AG09309 (cell line): ENCODE measurements at regions not wholly inside any gene's neighbourhood (a gene's known extent, or its start where the extent isn't known, plus 50 kb on each side); places are given as distances from the start of the nearest gene placed in this dataset.
"Not testable (repeated sequence)": the region's sequence is repeated elsewhere in the genome, so short reads cannot be mapped to it uniquely, and the experiment has no call there.

Experiments
- DNase-seq: peaks from one replicate; pipeline ENCODE4 v3.0.0-alpha.2; 2010; ENCODE audit warnings: low read depth
- H3K4me3 ChIP-seq: 2 replicates; pipeline ENCODE4 v1.5.1; 2011; ENCODE audit warnings: mild to moderate bottlenecking, low read depth, low read length, moderate library complexity; ENCODE audit not compliant: control insufficient read depth
- TF ChIP-seq, protein P1 (sequence below): IDR thresholded peaks from 2 replicates; pipeline ENCODE4 v1.5.1; 2011; ENCODE audit warnings: mild to moderate bottlenecking, low read depth, low read length, inconsistent platforms; ENCODE audit not compliant: insufficient read depth, control insufficient read depth; ENCODE audit errors: missing control alignments

DNA sequence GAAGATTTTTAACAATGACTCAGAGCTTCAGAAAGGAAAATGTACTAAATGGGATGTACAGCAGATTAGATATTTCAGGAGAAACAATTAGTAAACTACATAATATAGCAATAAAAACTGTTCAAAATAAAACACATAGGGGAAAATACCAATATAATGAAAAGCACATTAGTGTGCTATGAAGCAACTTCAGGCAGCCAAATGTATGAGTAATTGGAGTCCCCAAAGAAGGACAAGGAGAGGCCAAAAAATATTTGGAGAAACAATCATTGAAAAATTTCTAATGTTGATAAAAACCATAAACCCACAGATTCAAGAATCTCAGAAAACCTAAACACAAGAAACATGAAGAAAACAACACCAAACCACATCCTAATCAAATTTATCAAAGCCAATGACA lies 129.3 kb upstream of the CHRDL1 start:
- no peak overlapping the region for H3K4me3 ChIP-seq
- DNase-seq: no peak
- TF ChIP-seq, protein P1, sequence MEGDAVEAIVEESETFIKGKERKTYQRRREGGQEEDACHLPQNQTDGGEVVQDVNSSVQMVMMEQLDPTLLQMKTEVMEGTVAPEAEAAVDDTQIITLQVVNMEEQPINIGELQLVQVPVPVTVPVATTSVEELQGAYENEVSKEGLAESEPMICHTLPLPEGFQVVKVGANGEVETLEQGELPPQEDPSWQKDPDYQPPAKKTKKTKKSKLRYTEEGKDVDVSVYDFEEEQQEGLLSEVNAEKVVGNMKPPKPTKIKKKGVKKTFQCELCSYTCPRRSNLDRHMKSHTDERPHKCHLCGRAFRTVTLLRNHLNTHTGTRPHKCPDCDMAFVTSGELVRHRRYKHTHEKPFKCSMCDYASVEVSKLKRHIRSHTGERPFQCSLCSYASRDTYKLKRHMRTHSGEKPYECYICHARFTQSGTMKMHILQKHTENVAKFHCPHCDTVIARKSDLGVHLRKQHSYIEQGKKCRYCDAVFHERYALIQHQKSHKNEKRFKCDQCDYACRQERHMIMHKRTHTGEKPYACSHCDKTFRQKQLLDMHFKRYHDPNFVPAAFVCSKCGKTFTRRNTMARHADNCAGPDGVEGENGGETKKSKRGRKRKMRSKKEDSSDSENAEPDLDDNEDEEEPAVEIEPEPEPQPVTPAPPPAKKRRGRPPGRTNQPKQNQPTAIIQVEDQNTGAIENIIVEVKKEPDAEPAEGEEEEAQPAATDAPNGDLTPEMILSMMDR: no peak

DNA sequence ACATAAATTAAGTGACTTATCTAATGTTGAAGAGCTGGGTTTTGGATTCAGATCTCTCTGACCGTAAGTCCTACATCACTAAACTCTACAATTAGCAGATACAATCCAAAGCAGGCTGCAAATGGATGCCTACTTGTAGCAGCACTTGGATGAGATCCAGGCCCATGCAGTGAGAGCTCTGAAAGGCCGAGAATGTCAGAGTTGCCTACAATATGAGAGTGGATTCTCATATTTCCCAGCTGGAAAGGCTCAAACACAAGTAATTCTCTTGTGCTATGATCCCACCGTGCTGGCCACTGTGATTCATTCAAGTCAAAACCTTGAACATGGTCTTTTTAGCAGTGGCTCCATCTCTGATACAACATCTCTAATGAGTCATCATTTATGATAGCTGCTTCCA lies 125.4 kb upstream of the CHRDL1 start:
- no peak overlapping the region for H3K4me3 ChIP-seq
- TF ChIP-seq, protein P1: no peak
- no peak for DNase-seq

DNA sequence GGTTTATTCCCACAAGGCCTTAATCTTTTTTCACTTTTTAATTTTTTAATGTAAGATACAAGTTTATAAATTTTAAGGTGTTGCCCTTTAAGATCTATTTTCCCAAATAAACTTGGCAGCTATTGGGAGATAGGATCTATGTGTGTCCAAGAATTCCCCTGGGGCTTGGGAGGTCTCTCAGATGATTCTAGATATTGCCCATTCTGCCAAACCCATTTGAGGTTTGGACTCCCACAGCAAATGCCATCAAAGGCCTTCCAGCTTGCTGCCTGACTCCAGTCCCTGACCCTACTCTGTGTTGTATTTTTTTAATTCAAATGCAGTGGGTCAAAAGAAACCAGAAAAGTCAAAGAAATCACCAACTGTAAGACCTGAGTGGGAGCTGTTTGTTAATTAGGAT lies 120.0 kb upstream of the CHRDL1 start:
- no peak for DNase-seq
- TF ChIP-seq, protein P1: no peak
- H3K4me3 ChIP-seq: no peak overlapping the region

DNA sequence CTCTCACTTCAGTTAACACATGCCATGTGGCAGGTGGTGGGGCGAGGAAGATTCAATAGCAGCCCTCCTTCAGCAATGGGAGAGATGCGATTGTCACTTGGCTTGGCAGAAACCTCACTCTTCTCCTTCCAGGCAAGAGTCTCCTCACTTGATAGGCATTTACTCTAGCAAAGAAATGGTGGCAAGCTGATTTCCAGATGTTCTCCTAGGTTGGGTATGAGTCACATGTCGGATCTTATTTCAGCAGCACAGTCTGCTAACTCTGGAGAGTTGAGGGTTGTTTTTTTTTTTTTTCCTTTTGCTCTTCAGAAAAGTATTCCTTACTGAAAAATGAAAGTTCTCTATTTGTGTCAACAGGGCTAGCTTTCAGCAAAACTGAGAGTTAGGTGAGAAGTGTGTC lies 119.5 kb upstream of the CHRDL1 start:
- TF ChIP-seq, protein P1: no peak
- peak; percentile 66 for DNase-seq
- no peak overlapping the region for H3K4me3 ChIP-seq

DNA sequence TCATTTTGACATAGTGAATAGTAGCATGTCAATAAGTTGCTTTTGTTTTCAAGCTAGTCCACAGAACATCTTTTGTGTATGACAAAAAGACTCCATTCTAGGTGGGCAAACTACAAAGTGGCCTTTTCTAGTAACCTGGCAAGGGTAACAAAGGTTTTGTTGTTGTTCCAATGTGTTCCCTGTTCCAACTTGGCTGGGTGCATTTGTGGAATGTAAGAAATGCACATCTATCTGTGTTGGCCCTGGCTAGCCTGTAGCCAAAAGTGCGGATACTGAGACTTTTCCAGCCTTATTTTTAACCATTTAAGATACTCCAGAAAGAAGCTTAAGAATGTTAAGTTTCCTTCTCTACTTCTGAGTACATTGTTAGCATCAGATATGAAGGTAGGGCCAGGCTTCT lies 118.7 kb upstream of the CHRDL1 start:
- TF ChIP-seq, protein P1: no peak
- DNase-seq: no peak

DNA sequence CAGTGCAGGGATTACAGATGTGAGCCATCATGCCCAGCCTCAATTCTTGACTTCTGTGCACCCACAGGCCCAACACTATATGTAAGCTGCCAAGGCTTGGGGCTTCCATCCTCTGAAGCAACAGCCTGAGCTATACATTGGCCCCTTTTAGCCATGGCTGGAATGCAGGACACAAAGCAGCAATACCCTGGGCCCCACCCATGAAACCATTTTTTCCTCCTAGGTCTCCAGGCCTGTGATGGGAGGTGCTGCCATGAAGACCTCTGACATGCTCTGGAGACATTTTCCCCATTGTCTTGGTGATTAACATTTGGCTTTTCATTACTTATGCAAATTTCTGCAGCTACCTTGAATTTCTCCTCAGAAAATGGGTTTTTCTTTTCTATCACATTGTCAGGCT lies 109.1 kb upstream of the CHRDL1 start:
- not testable (repeated sequence) for H3K4me3 ChIP-seq, DNase-seq

More for the DNA sequence above, 118.7 kb upstream of the CHRDL1 start:
- no peak overlapping the region for H3K4me3 ChIP-seq

DNA sequence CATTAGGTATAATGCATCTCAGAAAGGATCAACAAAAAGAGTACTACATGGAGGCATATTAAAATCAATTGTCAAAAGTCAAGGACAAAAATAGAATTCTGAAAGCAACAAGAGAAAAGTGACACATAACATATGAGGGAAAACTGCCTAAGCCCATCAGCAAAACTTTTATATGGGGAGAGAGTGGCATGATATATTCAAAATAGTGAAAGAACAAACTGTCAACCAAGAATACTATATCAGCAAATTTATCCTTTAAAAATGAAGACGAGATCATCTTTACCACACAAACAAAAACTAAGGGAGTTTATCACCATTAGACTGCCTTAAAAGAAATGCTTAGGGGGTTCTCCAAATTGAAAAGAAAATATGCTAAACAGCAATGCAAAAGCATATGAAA lies 86.4 kb upstream of the CHRDL1 start:
- DNase-seq: no peak
- TF ChIP-seq, protein P1: no peak
- H3K4me3 ChIP-seq: no peak overlapping the region
